Non-pigmented ciliary epithelial cell (primary cell): ENCODE measurements at regions not wholly inside any gene's neighbourhood (a gene's known extent, or its start where the extent isn't known, plus 50 kb on each side); places are given as distances from the start of the nearest gene placed in this dataset.
"Not testable (repeated sequence)": the region's sequence is repeated elsewhere in the genome, so short reads cannot be mapped to it uniquely, and the experiment has no call there.

Source experiments
- DNase-seq: peaks from one replicate; pipeline ENCODE4 v3.0.0-alpha.2; 2010; ENCODE audit warnings: low read depth

GRCh38 chr6:2302482-2302881 is 57.1 kb upstream of the GMDS start:
- not testable (repeated sequence) for DNase-seq

- DNase-seq: no peak
Observed at GRCh38 chr6:2296781-2297180, 51.4 kb upstream of the GMDS start.
